ENCODE measurements at regions not wholly inside any gene's neighbourhood (a gene's known extent, or its start where the extent isn't known, plus 50 kb on each side); places are given as distances from the start of the nearest gene placed in this dataset.
A peak's percentile ranks its signal among the peaks of the same experiment; 100 is the strongest.
"Not testable (repeated sequence)": the region's sequence is repeated elsewhere in the genome, so short reads cannot be mapped to it uniquely, and the experiment has no call there.

GRCh38 chrX:93468075-93468474, 205.3 kb downstream of the NAP1L3 start:
- no peak for DNase-seq

GRCh38 chrX:93466383-93466782, 207.0 kb downstream of the NAP1L3 start:
- DNase-seq = no peak

DNA sequence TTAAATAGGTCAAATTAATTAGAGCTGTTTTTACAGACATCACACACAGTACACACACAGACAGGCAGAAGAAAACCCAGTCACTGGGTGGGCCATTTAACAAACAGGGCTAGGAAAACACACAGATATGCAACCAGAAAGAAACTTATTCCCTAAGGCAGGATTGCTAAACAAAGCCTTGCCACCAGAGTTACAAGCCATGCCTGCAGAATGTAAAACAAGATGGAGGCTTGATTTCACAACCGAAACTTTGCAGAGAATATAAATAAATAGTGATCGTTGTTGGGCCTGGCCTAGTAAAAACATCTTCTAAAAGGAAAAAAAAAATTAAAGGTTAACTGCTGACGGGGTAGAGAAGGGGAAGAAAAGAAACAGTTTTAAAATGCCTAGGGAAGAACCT, 212.3 kb downstream of the NAP1L3 start:
- peak; percentile 2 for DNase-seq

DNA sequence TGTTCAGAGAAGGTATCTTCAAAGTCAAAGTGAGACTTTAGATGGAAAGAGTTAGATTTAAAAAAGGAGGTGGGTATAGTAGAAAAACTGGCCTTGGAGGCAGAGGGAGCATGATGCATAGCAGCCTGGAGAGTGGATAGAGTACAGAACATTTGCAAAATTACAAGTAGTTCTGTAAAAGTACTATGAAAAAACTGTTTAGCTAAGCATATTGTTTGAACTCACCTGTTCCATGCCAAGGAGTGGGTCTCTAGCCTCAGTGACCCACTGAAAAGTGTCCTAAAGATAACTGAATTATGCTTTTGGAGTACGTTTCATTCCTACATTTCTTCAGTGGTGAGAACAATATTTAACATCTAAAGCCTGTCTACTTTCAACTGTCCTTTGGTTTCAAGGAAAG, 218.9 kb downstream of the NAP1L3 start:
- no peak for DNase-seq

DNA sequence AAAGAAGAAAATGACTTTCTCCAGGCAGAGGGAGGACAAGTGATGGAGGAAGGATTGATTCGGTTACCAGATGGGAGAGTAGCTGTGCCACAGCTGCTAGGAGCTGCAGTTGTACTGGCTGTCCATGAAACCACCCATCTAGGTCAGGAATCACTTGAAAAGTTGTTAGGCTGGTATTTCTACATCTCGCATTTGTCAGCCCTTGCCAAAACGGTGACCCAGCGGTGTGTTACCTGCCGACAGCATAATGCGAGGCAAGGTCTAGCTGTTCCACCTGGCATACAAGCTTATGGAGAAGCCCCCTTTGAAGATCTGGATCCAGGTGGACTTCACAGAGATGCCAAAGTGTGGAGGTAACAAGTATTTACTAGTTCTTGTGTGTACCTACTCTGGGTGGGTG, 238.7 kb downstream of the NAP1L3 start:
- DNase-seq = not testable (repeated sequence)

- no peak for DNase-seq
Observed at GRCh38 chrX:93428497-93428896, 244.9 kb downstream of the NAP1L3 start.

GRCh38 chrX:93422693-93423092, 250.7 kb downstream of the NAP1L3 start:
- peak; percentile 42 for DNase-seq

GRCh38 chrX:93420525-93421082, 252.8 kb downstream of the NAP1L3 start:
- no peak for DNase-seq

DNA sequence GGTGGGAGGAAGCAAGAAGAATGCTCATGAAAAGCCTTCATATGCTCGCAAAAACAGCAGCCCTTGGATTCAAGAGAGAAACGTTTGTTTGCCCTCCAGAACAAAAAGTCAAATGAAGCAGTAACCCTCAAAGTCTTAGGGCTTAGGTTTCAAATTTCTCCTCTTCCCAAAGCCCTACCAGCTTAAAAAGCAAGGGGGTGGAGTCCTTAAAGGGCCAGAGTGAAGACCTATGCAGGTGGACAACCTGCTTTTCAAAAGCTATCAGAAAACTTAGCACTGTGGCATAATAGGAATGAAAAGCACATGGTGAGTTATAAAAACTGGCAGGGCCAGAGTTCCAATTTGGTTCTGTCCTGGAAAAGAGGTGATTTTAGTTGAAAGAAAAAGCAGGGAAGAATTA, 253.3 kb downstream of the NAP1L3 start:
- DNase-seq = no peak

- no peak for DNase-seq
Observed at GRCh38 chrX:93419642-93420041, 253.7 kb downstream of the NAP1L3 start.

GRCh38 chrX:93404121-93404520, 269.3 kb downstream of the NAP1L3 start:
- no peak for DNase-seq

- DNase-seq = no peak
Observed at GRCh38 chrX:93354651-93355050, 318.7 kb downstream of the NAP1L3 start.

GRCh38 chrX:93346309-93346708, 327.1 kb downstream of the NAP1L3 start:
- DNase-seq = no peak

- not testable (repeated sequence) for DNase-seq
Observed at GRCh38 chrX:93344287-93344686, 329.1 kb downstream of the NAP1L3 start.

DNA sequence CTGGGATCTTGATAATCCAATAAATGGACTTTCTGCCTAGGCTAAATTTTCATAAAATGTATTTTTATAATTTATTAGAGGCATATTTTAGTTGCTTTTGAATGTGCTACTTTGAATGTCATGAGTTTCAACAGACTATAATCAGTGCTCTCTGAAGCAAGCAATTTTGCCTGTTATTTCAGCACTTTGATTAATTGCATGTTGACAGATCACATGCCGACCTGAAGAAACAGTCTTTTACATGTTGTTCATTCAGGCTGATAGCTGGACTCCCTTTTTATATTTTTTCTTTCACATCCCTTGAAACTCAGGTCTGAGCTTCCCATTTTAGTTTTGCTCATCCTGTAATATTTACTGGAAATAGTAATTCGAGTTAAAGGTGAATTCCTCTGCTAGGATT, 341.0 kb downstream of the NAP1L3 start:
- no peak for DNase-seq

GRCh38 chrX:93322110-93322509, 351.3 kb downstream of the NAP1L3 start:
- DNase-seq = no peak

DNA sequence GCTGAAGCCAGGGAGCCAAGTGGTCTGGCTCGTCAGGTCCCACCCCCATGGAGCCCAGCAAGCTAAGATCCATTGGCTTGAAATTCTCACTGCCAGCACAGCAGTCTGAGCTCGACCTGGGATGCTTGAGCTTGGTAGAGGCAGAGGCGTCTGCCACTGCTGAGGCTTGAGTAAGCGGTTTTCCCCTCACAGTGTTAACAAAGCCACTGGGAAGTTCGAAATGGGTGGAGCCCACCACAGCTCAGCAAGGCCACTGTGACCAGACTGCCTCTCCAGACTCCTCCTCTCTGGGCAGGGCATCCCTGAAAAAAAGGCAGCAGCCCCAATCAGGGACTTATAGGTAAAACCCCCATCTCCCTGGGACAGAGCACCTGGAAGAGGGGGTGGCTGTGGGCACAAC, 353.8 kb downstream of the NAP1L3 start:
- no peak for DNase-seq

Measured in retina (tissue), 1 donor.